Karpas-422 (cell line): ENCODE measurements at regions not wholly inside any gene's neighbourhood (a gene's known extent, or its start where the extent isn't known, plus 50 kb on each side); places are given as distances from the start of the nearest gene placed in this dataset.

Experiments used
- DNase-seq: peaks from one replicate; pipeline ENCODE4 v3.0.0-alpha.2; 2015
- H2AFZ ChIP-seq: fragments of 200-600 bp; sonication (generic); 2 replicates; pipeline ENCODE4 v1.6.1; 2014; ENCODE audit warnings: antibody characterized with exemption, low read length, mixed read lengths
- H3K27ac ChIP-seq: fragments of 200-600 bp; sonication (generic); 2 replicates; pipeline ENCODE4 v1.5.1; 2014; ENCODE audit warnings: mild to moderate bottlenecking, low read length, moderate library complexity
- H3K27me3 ChIP-seq: fragments of 200-600 bp; sonication (generic); 2 replicates; pipeline ENCODE4 v1.6.1; 2014; ENCODE audit warnings: low read length, mixed read lengths
- H3K36me3 ChIP-seq: fragments of 200-600 bp; sonication (generic); 2 replicates; pipeline ENCODE4 v1.6.1; 2014; ENCODE audit warnings: low read length, mixed read lengths; ENCODE audit not compliant: insufficient read depth
- H3K4me1 ChIP-seq: fragments of 200-600 bp; sonication (generic); 2 replicates; pipeline ENCODE4 v1.6.1; 2014; ENCODE audit warnings: mild to moderate bottlenecking, low read length, mixed read lengths
- H3K4me2 ChIP-seq: fragments of 200-600 bp; sonication (generic); 2 replicates; pipeline ENCODE4 v1.6.1; 2014; ENCODE audit warnings: low read length, low read depth, mild to moderate bottlenecking; ENCODE audit not compliant: poor library complexity, severe bottlenecking
- H3K4me3 ChIP-seq: fragments of 200-600 bp; sonication (generic); 2 replicates; pipeline ENCODE4 v1.5.1; 2014; ENCODE audit warnings: mild to moderate bottlenecking, antibody characterized with exemption, low read length, mixed read lengths
- H3K79me2 ChIP-seq: fragments of 200-600 bp; sonication (generic); 2 replicates; pipeline ENCODE4 v1.6.1; 2014; ENCODE audit warnings: mild to moderate bottlenecking, low read length, mixed read lengths
- H3K9ac ChIP-seq: fragments of 200-600 bp; sonication (generic); 2 replicates; pipeline ENCODE4 v1.6.0; 2014; ENCODE audit warnings: low read length
- H3K9me2 ChIP-seq: fragments of 200-600 bp; sonication (generic), shearing (Covaris generic); replicated peaks from 2 replicates; pipeline ENCODE4 v1.6.0; 2014; ENCODE audit warnings: mild to moderate bottlenecking, low read length, moderate library complexity; ENCODE audit not compliant: insufficient read depth
- H3K9me3 ChIP-seq: fragments of 300-700, 200-600 bp; sonication (generic); 2 replicates; pipeline ENCODE4 v1.6.1; 2014; ENCODE audit warnings: low read length, mixed read lengths
- H4K20me1 ChIP-seq: fragments of 200-600 bp; sonication (generic); 2 replicates; pipeline ENCODE4 v1.6.1; 2014; ENCODE audit warnings: mild to moderate bottlenecking, antibody characterized with exemption, low read length, low read depth; ENCODE audit not compliant: insufficient read depth

GRCh38 chr18:4858379-4859127, 338.5 kb downstream of the AKAIN1 start:
- DNase-seq: no peak
- Histone ChIP-seq H3K9me2 (no peaks in the 10 kb centered on the region), H3K27me3 (peaks cover 2% of the 10 kb centered on the region; the same call in 1 of the 2 replicates), H3K4me2 (no peak overlapping the region), H4K20me1 (no peaks in the 10 kb centered on the region), H3K27ac (no peak overlapping the region), H3K9ac (no peak overlapping the region), H3K36me3 (no peaks in the 10 kb centered on the region), H3K9me3 (no peaks in the 10 kb centered on the region), H3K79me2 (no peaks in the 10 kb centered on the region), H2AFZ (no peak overlapping the region), H3K4me3 (no peak overlapping the region), H3K4me1 (no peaks in the 10 kb centered on the region)

GRCh38 chr18:4854671-4855070, 342.4 kb downstream of the AKAIN1 start:
- Histone ChIP-seq H4K20me1 (no peaks in the 10 kb centered on the region), H3K4me3 (no peak overlapping the region), H3K27me3 (peaks cover 2% of the 10 kb centered on the region; the same call in 1 of the 2 replicates), H3K36me3 (no peaks in the 10 kb centered on the region), H3K9ac (no peak overlapping the region), H3K9me3 (no peaks in the 10 kb centered on the region), H3K9me2 (no peaks in the 10 kb centered on the region), H3K4me1 (no peaks in the 10 kb centered on the region), H3K27ac (no peak overlapping the region), H2AFZ (no peak overlapping the region), H3K79me2 (no peaks in the 10 kb centered on the region), H3K4me2 (no peak overlapping the region)
- no peak for DNase-seq

- H3K4me3 ChIP-seq: no peak overlapping the region
- no peak for DNase-seq
- H3K9ac ChIP-seq: no peak overlapping the region
- H3K79me2 ChIP-seq: no peaks in the 10 kb centered on the region
- no peak overlapping the region for H3K27ac ChIP-seq
- H3K4me2 ChIP-seq: no peak overlapping the region
- no peaks in the 10 kb centered on the region for H3K9me2 ChIP-seq
- H3K9me3 ChIP-seq: no peaks in the 10 kb centered on the region
- peaks cover 2% of the 10 kb centered on the region; the same call in 1 of the 2 replicates for H3K27me3 ChIP-seq
- no peak overlapping the region for H2AFZ ChIP-seq
- no peaks in the 10 kb centered on the region for H4K20me1 ChIP-seq
- no peaks in the 10 kb centered on the region for H3K36me3 ChIP-seq
- no peaks in the 10 kb centered on the region for H3K4me1 ChIP-seq
Measured at GRCh38 chr18:4851301-4851976, 345.6 kb downstream of the AKAIN1 start.

- no peak for DNase-seq
- no peaks in the 10 kb centered on the region for H3K4me1 ChIP-seq
- H3K79me2 ChIP-seq: no peaks in the 10 kb centered on the region
- no peaks in the 10 kb centered on the region for H3K9me2 ChIP-seq
- H3K9me3 ChIP-seq: no peaks in the 10 kb centered on the region
- H4K20me1 ChIP-seq: no peaks in the 10 kb centered on the region
- H3K36me3 ChIP-seq: no peaks in the 10 kb centered on the region
- no peak overlapping the region for H3K9ac ChIP-seq
- H2AFZ ChIP-seq: no peak overlapping the region
- no peaks in the 10 kb centered on the region for H3K27me3 ChIP-seq
- H3K27ac ChIP-seq: no peak overlapping the region
- no peak overlapping the region for H3K4me2 ChIP-seq
- no peak overlapping the region for H3K4me3 ChIP-seq
Measured at GRCh38 chr18:4847056-4847455, 350.0 kb downstream of the AKAIN1 start.

- H3K9me2 ChIP-seq: no peaks in the 10 kb centered on the region
- H3K36me3 ChIP-seq: no peaks in the 10 kb centered on the region
- no peaks in the 10 kb centered on the region for H4K20me1 ChIP-seq
- no peak overlapping the region for H3K4me3 ChIP-seq
- H3K27me3 ChIP-seq: no peaks in the 10 kb centered on the region
- H2AFZ ChIP-seq: no peak overlapping the region
- DNase-seq: no peak
- no peak overlapping the region for H3K4me2 ChIP-seq
- H3K27ac ChIP-seq: no peak overlapping the region
- H3K4me1 ChIP-seq: no peaks in the 10 kb centered on the region
- H3K79me2 ChIP-seq: no peaks in the 10 kb centered on the region
- no peaks in the 10 kb centered on the region for H3K9me3 ChIP-seq
- H3K9ac ChIP-seq: no peak overlapping the region
Measured at GRCh38 chr18:4844320-4844719, 352.7 kb downstream of the AKAIN1 start.

GRCh38 chr18:4843771-4844170, 353.3 kb downstream of the AKAIN1 start:
- H3K9me2 ChIP-seq: no peaks in the 10 kb centered on the region
- no peaks in the 10 kb centered on the region for H3K27me3 ChIP-seq
- no peak overlapping the region for H2AFZ ChIP-seq
- no peak overlapping the region for H3K4me2 ChIP-seq
- H3K79me2 ChIP-seq: no peaks in the 10 kb centered on the region
- H3K4me3 ChIP-seq: no peak overlapping the region
- no peaks in the 10 kb centered on the region for H3K4me1 ChIP-seq
- no peaks in the 10 kb centered on the region for H4K20me1 ChIP-seq
- DNase-seq: no peak
- no peaks in the 10 kb centered on the region for H3K9me3 ChIP-seq
- no peak overlapping the region for H3K9ac ChIP-seq
- H3K36me3 ChIP-seq: no peaks in the 10 kb centered on the region
- H3K27ac ChIP-seq: no peak overlapping the region

- H2AFZ ChIP-seq: no peak overlapping the region
- H3K27ac ChIP-seq: no peak overlapping the region
- DNase-seq: no peak
- H3K9ac ChIP-seq: no peak overlapping the region
- H4K20me1 ChIP-seq: no peaks in the 10 kb centered on the region
- H3K36me3 ChIP-seq: no peaks in the 10 kb centered on the region
- H3K9me2 ChIP-seq: no peaks in the 10 kb centered on the region
- no peaks in the 10 kb centered on the region for H3K79me2 ChIP-seq
- no peaks in the 10 kb centered on the region for H3K4me1 ChIP-seq
- H3K4me2 ChIP-seq: no peak overlapping the region
- no peaks in the 10 kb centered on the region for H3K27me3 ChIP-seq
- H3K9me3 ChIP-seq: no peaks in the 10 kb centered on the region
- no peak overlapping the region for H3K4me3 ChIP-seq
Measured at GRCh38 chr18:4842751-4843150, 354.3 kb downstream of the AKAIN1 start.

GRCh38 chr18:4842287-4842686, 354.8 kb downstream of the AKAIN1 start:
- no peaks in the 10 kb centered on the region for H3K36me3 ChIP-seq
- H3K9me3 ChIP-seq: no peaks in the 10 kb centered on the region
- no peaks in the 10 kb centered on the region for H3K27me3 ChIP-seq
- H3K4me1 ChIP-seq: no peaks in the 10 kb centered on the region
- no peak for DNase-seq
- H3K4me3 ChIP-seq: no peak overlapping the region
- no peak overlapping the region for H3K4me2 ChIP-seq
- no peaks in the 10 kb centered on the region for H3K9me2 ChIP-seq
- H2AFZ ChIP-seq: no peak overlapping the region
- no peaks in the 10 kb centered on the region for H4K20me1 ChIP-seq
- no peak overlapping the region for H3K9ac ChIP-seq
- H3K27ac ChIP-seq: no peak overlapping the region
- H3K79me2 ChIP-seq: no peaks in the 10 kb centered on the region
